ENCODE measurements at regions not wholly inside any gene's neighbourhood (a gene's known extent, or its start where the extent isn't known, plus 50 kb on each side); places are given as distances from the start of the nearest gene placed in this dataset.

- ChIA-PET CTCF (interaction anchor here (5.9 kb wide), 1 partner anchor 961 kb away, joined by 51 read pairs; no protein-coding TSS in a partner anchor), POLR2A (no interaction called here)
- peaks cover 13% of the 10 kb centered on the region; the same call in 1 of the 2 replicates for H3K9me3 ChIP-seq (ENCODE audit: control insufficient read depth, insufficient read depth, low read length)
- peaks cover 32% of the 10 kb centered on the region for H3K27me3 ChIP-seq (ENCODE audit: control insufficient read depth, insufficient read depth, low read length)
- DNase-seq (ENCODE audit: low read depth, low spot score) = no peak
- H3K4me3 ChIP-seq (ENCODE audit: low read depth, low read length) = no peak overlapping the region
- H3K27ac ChIP-seq (ENCODE audit: low read depth, low read length) = peak overlapping the region; percentile 11
- TF ChIP-seq CTCF (IDR thresholded peaks at IDR 0.05; ENCODE audit: low read depth, low read length) = no peak
Observed at GRCh38 chr11:16610213-16610737, 128.2 kb upstream of the C11orf58 start.

- peaks cover 32% of the 10 kb centered on the region for H3K27me3 ChIP-seq (ENCODE audit: control insufficient read depth, insufficient read depth, low read length)
- CTCF ChIA-PET = interaction anchor here (5.9 kb wide), 1 partner anchor 961 kb away, joined by 51 read pairs; no protein-coding TSS in a partner anchor
- H3K4me3 ChIP-seq (ENCODE audit: low read depth, low read length) = no peak overlapping the region
- TF ChIP-seq CTCF (IDR thresholded peaks at IDR 0.05; ENCODE audit: low read depth, low read length) = no peak
- H3K9me3 ChIP-seq (ENCODE audit: control insufficient read depth, insufficient read depth, low read length) = peaks cover 13% of the 10 kb centered on the region; the same call in 1 of the 2 replicates
- POLR2A ChIA-PET = no interaction called here
- H3K27ac ChIP-seq (ENCODE audit: low read depth, low read length) = peak overlapping the region; percentile 11
- DNase-seq (ENCODE audit: low read depth, low spot score) = no peak
Observed at GRCh38 chr11:16609769-16610168, 128.7 kb upstream of the C11orf58 start.

- no peak for TF ChIP-seq CTCF (IDR thresholded peaks at IDR 0.05; ENCODE audit: low read depth, low read length)
- Histone ChIP-seq H3K27me3 (ENCODE audit: control insufficient read depth, insufficient read depth, low read length) (peaks cover 31% of the 10 kb centered on the region), H3K9me3 (ENCODE audit: control insufficient read depth, insufficient read depth, low read length) (peaks cover 7% of the 10 kb centered on the region; the same call in 1 of the 2 replicates), H3K4me3 (ENCODE audit: low read depth, low read length) (peak overlapping the region; percentile 65), H3K27ac (ENCODE audit: low read depth, low read length) (peak overlapping the region; percentile 89)
- ChIA-PET CTCF (interaction anchor here (0.5 to 1.4 kb wide), 8 partner anchors 306 to 958 kb away, joined by 3 to 6 read pairs (median 3); no protein-coding TSS in a partner anchor), POLR2A (interaction anchor here (0.6 to 1.2 kb wide), 4 partner anchors 423 to 995 kb away, joined by 3 to 5 read pairs (median 4); no protein-coding TSS in a partner anchor)
- DNase-seq (ENCODE audit: low read depth, low spot score) = peak; percentile 61
Observed at GRCh38 chr11:16607675-16608644, 130.5 kb upstream of the C11orf58 start.

- CTCF ChIA-PET = interaction anchor here (0.6 to 2.2 kb wide), 16 partner anchors 13 to 957 kb away, joined by 3 to 8 read pairs (median 3); no protein-coding TSS in a partner anchor
- no peak for DNase-seq (ENCODE audit: low read depth, low spot score)
- peak overlapping the region; percentile 89 for H3K27ac ChIP-seq (ENCODE audit: low read depth, low read length)
- peak overlapping the region; percentile 65 for H3K4me3 ChIP-seq (ENCODE audit: low read depth, low read length)
- TF ChIP-seq CTCF (IDR thresholded peaks at IDR 0.05; ENCODE audit: low read depth, low read length) = no peak
- POLR2A ChIA-PET = interaction anchor here (0.6 to 3.9 kb wide), 9 partner anchors 205 to 886 kb away, joined by 3 to 26 read pairs (median 4); no protein-coding TSS in a partner anchor
- H3K27me3 ChIP-seq (ENCODE audit: control insufficient read depth, insufficient read depth, low read length) = peaks cover 24% of the 10 kb centered on the region
- H3K9me3 ChIP-seq (ENCODE audit: control insufficient read depth, insufficient read depth, low read length) = peaks cover 7% of the 10 kb centered on the region; the same call in 1 of the 2 replicates
Observed at GRCh38 chr11:16606784-16607674, 131.4 kb upstream of the C11orf58 start.
